HG02798 (cell line): ENCODE measurements at regions not wholly inside any gene's neighbourhood (a gene's known extent, or its start where the extent isn't known, plus 50 kb on each side); places are given as distances from the start of the nearest gene placed in this dataset.
"Not testable (repeated sequence)": the region's sequence is repeated elsewhere in the genome, so short reads cannot be mapped to it uniquely, and the experiment has no call there.

Experiments
- ATAC-seq: cut with Tn5 transposase; IDR thresholded peaks from one replicate; pipeline ENCODE4 v1.9.1; 2021; ENCODE audit warnings: mild to moderate bottlenecking; ENCODE audit not compliant: unreplicated experiment, poor library complexity

- ATAC-seq = peak; percentile 52
Measured at GRCh38 chrX:90575155-90575554, 653.4 kb downstream of the TGIF2LX start.

DNA sequence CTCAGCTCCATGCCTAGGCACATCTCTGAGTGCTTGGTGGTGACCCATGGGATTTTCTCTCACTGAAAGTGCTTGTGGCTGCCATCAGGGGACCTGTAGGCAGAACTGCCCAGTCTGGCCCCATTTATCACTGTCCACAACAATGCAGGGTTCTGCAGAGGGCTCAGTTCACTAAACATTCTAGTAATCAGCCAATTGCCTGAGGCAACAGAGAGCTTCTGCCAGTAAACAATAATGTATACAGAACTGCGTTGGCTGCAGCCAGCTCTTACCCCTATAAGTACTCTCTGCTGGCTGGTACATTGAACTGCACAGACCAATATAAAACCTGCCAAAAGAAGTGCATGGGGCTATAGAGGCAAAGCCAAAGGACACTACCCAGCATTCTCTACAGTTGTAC lies 680.2 kb downstream of the TGIF2LX start:
- not testable (repeated sequence) for ATAC-seq

- ATAC-seq = not testable (repeated sequence)
Measured at GRCh38 chrX:90605736-90606135, 684.0 kb downstream of the TGIF2LX start.

GRCh38 chrX:90617710-90618325 lies 696.1 kb downstream of the TGIF2LX start:
- no peak for ATAC-seq

DNA sequence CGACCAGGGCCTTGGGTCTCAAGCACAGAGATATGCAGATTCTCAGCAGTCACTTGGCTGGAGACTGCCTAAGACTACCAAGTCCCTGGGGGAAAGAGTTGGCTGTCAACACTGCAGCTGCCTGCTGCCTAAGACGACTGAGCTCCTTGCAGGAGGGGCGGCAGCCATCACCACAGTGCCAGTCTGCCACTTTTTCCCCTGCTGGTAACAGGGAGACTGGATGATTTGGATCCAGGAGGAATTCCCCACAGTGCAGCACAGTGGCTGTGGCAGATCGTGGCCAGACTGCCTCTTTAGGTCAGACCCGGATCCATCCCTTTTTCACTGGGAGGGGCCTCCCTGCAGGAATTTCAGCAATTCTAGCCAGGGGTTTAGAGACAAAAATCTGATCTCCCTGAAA lies 743.5 kb downstream of the TGIF2LX start:
- not testable (repeated sequence) for ATAC-seq

GRCh38 chrX:90713552-90713951 lies 721.1 kb upstream of the PABPC5 start:
- not testable (repeated sequence) for ATAC-seq

GRCh38 chrX:90737555-90737954 lies 697.1 kb upstream of the PABPC5 start:
- not testable (repeated sequence) for ATAC-seq

DNA sequence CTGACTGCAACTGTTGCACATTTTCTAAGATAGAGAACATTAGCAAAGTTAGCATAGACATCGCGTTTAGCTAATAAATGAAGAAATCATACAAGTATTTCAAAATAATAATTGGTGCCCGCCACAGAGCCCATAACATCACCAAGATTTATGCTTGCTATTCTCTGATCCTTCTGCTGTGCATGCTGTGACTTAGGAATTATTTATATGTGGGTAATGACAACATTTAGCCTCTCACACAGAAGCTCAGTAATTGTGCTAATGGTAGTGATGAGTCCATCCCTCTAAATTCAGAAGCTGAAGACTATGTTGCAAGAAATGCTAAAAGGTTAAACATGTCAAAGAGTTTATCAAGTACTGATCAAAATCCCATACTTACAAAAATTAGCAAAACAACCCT lies 677.0 kb upstream of the PABPC5 start:
- ATAC-seq = not testable (repeated sequence)

DNA sequence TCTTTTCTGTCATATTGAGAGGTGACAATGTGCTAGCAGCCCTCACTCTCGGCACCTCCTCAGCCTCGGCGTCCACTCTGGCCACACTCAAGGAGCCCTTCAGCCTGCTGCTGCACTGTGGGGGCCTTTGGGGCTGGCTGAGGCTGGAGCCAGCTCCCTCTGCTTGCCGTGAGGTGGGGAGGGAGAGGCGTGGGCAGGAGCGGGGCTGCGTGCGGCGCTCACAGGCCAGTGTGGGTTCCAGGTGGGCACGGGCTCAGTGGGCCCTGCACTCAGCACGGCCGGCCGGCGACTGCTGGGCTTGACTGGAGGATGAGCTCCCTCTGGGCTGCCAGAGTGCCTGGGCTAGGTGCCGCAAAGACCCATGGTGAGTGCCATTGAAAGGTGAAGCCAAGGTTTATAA lies 669.2 kb upstream of the PABPC5 start:
- not testable (repeated sequence) for ATAC-seq

GRCh38 chrX:90780286-90780789 lies 654.3 kb upstream of the PABPC5 start:
- ATAC-seq = not testable (repeated sequence)
